ENCODE measurements at regions not wholly inside any gene's neighbourhood (a gene's known extent, or its start where the extent isn't known, plus 50 kb on each side); places are given as distances from the start of the nearest gene placed in this dataset.

- Mint-ChIP-seq H3K4me1 (no peaks in the 10 kb centered on the region), H3K36me3 (no peaks in the 10 kb centered on the region), H3K27me3 (ENCODE audit: low read depth in 3 of 3) (peaks cover 0 to 12% (median 3%) of the 10 kb centered on the region in 3 donors), H3K4me3 (no peak overlapping the region), H3K9me3 (peaks cover 0 to 4% (median 0%) of the 10 kb centered on the region in 7 donors), H3K27ac (no peak overlapping the region)
- no peak overlapping the region for H3K9ac ChIP-seq (ENCODE audit: insufficient read depth, low read length, poor library complexity, severe bottlenecking)
- H3K36me3 ChIP-seq (replicated peaks in 1 of 2; ENCODE audit: control insufficient read depth in 1 of 2, insufficient read depth in 2 of 2, low read length in 2 of 2) = no peaks in the 10 kb centered on the region
- intact Hi-C loops (cut with micrococcal nuclease) = no loop called here
- no peak for TF ChIP-seq CTCF (IDR thresholded peaks at IDR 0.05)
- no peaks in the 10 kb centered on the region for H4K20me1 ChIP-seq (ENCODE audit: insufficient read depth, low read length)
- H3K4me2 ChIP-seq (replicated peaks; ENCODE audit: extremely low read depth, low read length, poor library complexity, severe bottlenecking) = no peak overlapping the region
- H3K27ac ChIP-seq (ENCODE audit: low read depth in 1 of 2, low read length in 2 of 2) = no peak overlapping the region
- no peaks in the 10 kb centered on the region for H3K4me1 ChIP-seq (ENCODE audit: control insufficient read depth in 1 of 2, insufficient read depth in 2 of 2, low read length in 2 of 2)
- no peak overlapping the region for H2AFZ ChIP-seq (ENCODE audit: insufficient read depth, low read depth, low read length, poor library complexity, severe bottlenecking)
- 80% methylated on average over 1 of the region's 2 CpGs for WGBS (ENCODE audit: insufficient coverage)
- H3K9me3 ChIP-seq (replicated peaks in 1 of 2; ENCODE audit: control insufficient read depth in 1 of 2, insufficient read depth in 1 of 2, low read length in 2 of 2) = no peaks in the 10 kb centered on the region
- H3K79me2 ChIP-seq (ENCODE audit: insufficient read depth, low read length) = no peaks in the 10 kb centered on the region
- no peak overlapping the region for H3K4me3 ChIP-seq (replicated peaks in 1 of 3; ENCODE audit: low read depth in 2 of 3, low read length in 3 of 3)
- DNase-seq = no peak
- H3K27me3 ChIP-seq (ENCODE audit: control insufficient read depth in 2 of 2, insufficient read depth in 2 of 2, low read length in 2 of 2) = peaks cover 0 to 3% of the 10 kb centered on the region in 2 donors
Measured at GRCh38 chr2:217530392-217531090, 472.3 kb downstream of the TNS1 start.

- Mint-ChIP-seq H3K9me3 (peaks cover 0 to 4% (median 0%) of the 10 kb centered on the region in 7 donors), H3K4me3 (no peak overlapping the region), H3K27ac (peak overlapping the region in 1 of 7 donors; percentile 2), H3K36me3 (no peaks in the 10 kb centered on the region), H3K4me1 (no peaks in the 10 kb centered on the region), H3K27me3 (ENCODE audit: low read depth in 3 of 3) (peaks cover 0 to 9% (median 4%) of the 10 kb centered on the region in 3 donors)
- TF ChIP-seq CTCF (IDR thresholded peaks at IDR 0.05) = no peak
- H3K27me3 ChIP-seq (ENCODE audit: control insufficient read depth in 2 of 2, insufficient read depth in 2 of 2, low read length in 2 of 2) = peaks cover 0 to under 1% of the 10 kb centered on the region in 2 donors
- H3K4me1 ChIP-seq (ENCODE audit: control insufficient read depth in 1 of 2, insufficient read depth in 2 of 2, low read length in 2 of 2) = no peaks in the 10 kb centered on the region
- H4K20me1 ChIP-seq (ENCODE audit: insufficient read depth, low read length) = no peaks in the 10 kb centered on the region
- no peak overlapping the region for H3K4me2 ChIP-seq (replicated peaks; ENCODE audit: extremely low read depth, low read length, poor library complexity, severe bottlenecking)
- H3K27ac ChIP-seq (ENCODE audit: low read depth in 1 of 2, low read length in 2 of 2) = no peak overlapping the region
- no peaks in the 10 kb centered on the region for H3K79me2 ChIP-seq (ENCODE audit: insufficient read depth, low read length)
- no peak overlapping the region for H3K4me3 ChIP-seq (replicated peaks in 1 of 3; ENCODE audit: low read depth in 2 of 3, low read length in 3 of 3)
- WGBS (ENCODE audit: insufficient coverage) = no CpG with 5 or more reads among the region's 2 CpGs
- H3K9ac ChIP-seq (ENCODE audit: insufficient read depth, low read length, poor library complexity, severe bottlenecking) = no peak overlapping the region
- intact Hi-C loops (cut with micrococcal nuclease) = no loop called here
- H3K36me3 ChIP-seq (replicated peaks in 1 of 2; ENCODE audit: control insufficient read depth in 1 of 2, insufficient read depth in 2 of 2, low read length in 2 of 2) = no peaks in the 10 kb centered on the region
- no peak overlapping the region for H2AFZ ChIP-seq (ENCODE audit: insufficient read depth, low read depth, low read length, poor library complexity, severe bottlenecking)
- no peak for DNase-seq
- H3K9me3 ChIP-seq (replicated peaks in 1 of 2; ENCODE audit: control insufficient read depth in 1 of 2, insufficient read depth in 1 of 2, low read length in 2 of 2) = no peaks in the 10 kb centered on the region
Measured at GRCh38 chr2:217529271-217529670, 473.5 kb downstream of the TNS1 start.

All from CD14-positive monocyte (primary cell).